HG02943 (cell line): ENCODE measurements at regions not wholly inside any gene's neighbourhood (a gene's known extent, or its start where the extent isn't known, plus 50 kb on each side); places are given as distances from the start of the nearest gene placed in this dataset.

Source experiments
- ATAC-seq: cut with Tn5 transposase; IDR thresholded peaks from one replicate; pipeline ENCODE4 v1.9.1; 2021; ENCODE audit warnings: mild to moderate bottlenecking, low read depth, moderate library complexity; ENCODE audit not compliant: unreplicated experiment

- ATAC-seq: no peak
These were observed 56.9 kb upstream of the TMEM178A start for GRCh38 chr2:39608686-39609441.

DNA sequence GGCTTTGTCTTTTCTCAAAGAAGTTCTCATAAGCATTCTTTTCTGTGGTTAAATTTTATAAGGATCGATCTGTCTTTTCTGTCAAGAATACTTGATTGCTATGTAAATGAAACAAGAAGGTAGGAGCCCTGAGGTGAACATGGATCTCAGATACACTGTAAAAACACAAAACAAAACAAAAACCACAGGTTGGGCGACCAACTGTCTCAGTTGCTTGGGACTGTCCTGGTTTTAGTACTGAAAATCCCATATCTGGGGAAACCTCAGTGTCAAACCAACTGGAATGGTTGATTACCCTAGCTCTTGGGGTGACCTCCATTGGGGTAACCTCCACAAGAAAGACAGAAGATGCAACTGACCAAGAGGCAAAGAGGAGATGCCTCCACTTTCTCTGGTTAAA is 55.8 kb upstream of the TMEM178A start:
- no peak for ATAC-seq

DNA sequence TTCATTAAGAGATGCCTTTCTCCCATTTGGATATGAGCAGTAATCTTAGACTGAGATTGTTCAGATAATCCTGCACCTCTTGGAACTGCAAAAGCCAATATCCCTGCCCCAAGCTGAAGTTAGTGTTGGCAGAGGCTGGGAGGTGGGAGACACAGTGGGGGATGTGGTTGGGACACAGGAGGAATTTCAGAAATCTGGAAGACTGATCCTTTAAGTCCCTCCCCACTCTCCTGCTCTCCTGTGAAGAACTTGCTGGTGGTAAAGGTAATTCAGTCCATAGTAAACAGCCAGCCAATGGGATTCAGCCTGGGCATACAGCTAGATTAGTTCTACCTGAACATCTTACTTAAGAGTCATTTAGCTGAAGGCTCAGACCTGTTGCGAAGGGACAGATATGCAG is 50.0 kb upstream of the TMEM178A start:
- no peak for ATAC-seq
